Kasumi-1 (cell line): ENCODE measurements at regions not wholly inside any gene's neighbourhood (a gene's known extent, or its start where the extent isn't known, plus 50 kb on each side); places are given as distances from the start of the nearest gene placed in this dataset.
A peak's percentile ranks its signal among the peaks of the same experiment; 100 is the strongest.
"Not testable (repeated sequence)": the region's sequence is repeated elsewhere in the genome, so short reads cannot be mapped to it uniquely, and the experiment has no call there.

Experiments
- DNase-seq, 2 experiments: peaks; one replicate each; lab custom pipeline; 2025; lab: John Stamatoyannopoulos, UW

- no peak for DNase-seq
Observed at GRCh38 chr20:19874040-19874727, 116.1 kb downstream of the RIN2 start.

- DNase-seq: peak; percentile 2 to 15
Observed at GRCh38 chr20:19875376-19876221, 117.5 kb downstream of the RIN2 start.

GRCh38 chr20:19876828-19877460 lies 118.9 kb downstream of the RIN2 start:
- no peak for DNase-seq

DNA sequence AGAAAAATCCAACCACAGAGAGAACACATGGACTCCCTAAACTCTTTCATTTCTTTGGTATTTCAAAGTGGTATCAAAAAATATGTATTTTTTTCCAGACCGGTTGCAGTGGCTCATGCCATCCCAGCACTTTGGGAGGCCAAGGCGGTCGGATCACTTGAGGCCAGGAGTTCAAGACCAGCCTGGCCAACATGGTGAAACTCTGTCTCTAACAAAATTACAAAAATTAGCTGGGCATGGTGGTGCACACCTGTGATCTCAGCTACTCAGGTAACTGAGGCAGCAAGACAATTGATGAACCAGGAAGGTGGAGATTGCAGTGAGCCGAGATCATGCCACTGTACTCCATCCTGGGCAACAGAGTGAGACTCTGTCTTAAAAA lies 121.8 kb downstream of the RIN2 start:
- DNase-seq: not testable (repeated sequence)

DNA sequence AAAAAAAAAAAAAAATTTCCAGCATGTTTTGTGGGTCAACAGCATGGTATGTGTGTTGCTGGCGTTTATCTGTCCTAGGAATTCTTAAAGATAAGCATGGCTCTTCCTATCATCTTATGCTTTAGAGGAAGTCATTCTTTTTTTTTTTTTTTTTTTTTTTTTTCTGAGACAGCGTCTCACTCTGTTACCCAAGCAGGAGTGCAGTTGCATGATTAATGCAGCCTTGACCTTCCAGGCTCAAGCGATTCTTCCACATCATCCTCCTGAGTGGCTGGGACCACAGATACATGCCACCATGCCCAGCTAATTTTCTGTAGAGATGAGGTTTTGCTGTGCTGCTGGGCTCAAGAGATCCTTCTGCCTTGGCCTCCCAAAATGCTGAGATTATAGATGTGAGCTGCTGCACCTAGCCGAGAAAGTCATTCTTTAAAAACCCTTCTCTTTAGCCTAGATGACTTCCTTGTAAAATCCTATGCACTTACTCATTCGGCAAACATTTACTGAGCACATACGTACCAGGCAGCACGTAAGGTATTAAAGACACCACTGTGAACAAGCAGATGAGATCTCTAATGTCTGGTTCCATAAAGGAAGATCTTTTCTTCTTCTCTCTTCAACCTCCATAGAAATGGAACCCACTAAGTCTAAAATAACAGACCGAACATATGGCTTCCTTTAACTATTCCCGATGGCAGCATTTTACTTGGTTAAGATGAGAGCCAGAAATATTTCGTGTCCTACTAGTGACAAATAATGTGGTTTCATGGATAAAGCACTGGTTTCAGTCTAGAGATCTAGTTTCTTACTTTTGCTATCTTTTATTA lies 122.4 kb downstream of the RIN2 start:
- no peak for DNase-seq

- no peak for DNase-seq
Observed at GRCh38 chr20:19881080-19881840, 123.2 kb downstream of the RIN2 start.

DNA sequence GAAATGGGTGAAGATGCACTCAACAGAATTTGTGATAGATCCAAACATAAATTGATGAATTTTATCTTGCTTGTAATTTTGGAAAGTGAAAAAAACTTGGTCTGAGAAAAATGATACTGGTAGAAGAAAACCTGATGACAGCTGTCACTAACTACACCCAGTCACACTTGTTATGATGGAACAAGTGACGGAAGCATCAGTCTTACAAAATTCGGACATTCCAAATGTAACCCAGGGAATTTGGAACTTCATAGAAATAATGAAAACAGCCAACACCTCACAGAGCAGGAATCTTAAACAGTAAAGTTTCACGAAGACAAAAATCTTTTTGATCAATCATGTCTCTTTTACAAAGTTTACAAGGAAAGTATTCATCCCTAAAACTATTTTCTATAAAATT lies 123.9 kb downstream of the RIN2 start:
- no peak for DNase-seq

- no peak for DNase-seq
Observed at GRCh38 chr20:19882446-19882845, 124.4 kb downstream of the RIN2 start.

DNA sequence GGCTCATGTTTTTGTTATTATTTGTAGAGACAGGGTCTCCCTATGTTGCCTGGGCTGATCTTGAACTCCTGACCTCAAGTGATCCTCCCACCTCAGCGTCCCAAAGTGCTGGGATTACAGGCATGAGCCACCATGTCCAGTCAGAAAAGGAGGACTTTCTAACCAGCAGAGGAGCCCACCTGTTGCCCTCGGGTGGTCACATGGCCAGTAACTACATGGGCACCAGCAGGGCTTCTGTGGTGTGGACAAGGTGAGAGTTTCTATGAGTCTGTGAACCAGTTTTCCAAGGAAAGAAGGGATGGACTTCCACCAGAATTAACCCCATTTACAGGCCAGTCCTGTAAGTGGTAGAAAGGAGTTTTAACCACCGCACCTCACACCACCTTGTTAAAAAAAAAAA lies 125.4 kb downstream of the RIN2 start:
- DNase-seq: no peak

- DNase-seq: no peak
Observed at GRCh38 chr20:19885594-19885938, 127.5 kb downstream of the RIN2 start.

- no peak for DNase-seq
Observed at GRCh38 chr20:19885939-19886660, 128.0 kb downstream of the RIN2 start.

- no peak for DNase-seq
Observed at GRCh38 chr20:19886661-19887288, 128.7 kb downstream of the RIN2 start.

DNA sequence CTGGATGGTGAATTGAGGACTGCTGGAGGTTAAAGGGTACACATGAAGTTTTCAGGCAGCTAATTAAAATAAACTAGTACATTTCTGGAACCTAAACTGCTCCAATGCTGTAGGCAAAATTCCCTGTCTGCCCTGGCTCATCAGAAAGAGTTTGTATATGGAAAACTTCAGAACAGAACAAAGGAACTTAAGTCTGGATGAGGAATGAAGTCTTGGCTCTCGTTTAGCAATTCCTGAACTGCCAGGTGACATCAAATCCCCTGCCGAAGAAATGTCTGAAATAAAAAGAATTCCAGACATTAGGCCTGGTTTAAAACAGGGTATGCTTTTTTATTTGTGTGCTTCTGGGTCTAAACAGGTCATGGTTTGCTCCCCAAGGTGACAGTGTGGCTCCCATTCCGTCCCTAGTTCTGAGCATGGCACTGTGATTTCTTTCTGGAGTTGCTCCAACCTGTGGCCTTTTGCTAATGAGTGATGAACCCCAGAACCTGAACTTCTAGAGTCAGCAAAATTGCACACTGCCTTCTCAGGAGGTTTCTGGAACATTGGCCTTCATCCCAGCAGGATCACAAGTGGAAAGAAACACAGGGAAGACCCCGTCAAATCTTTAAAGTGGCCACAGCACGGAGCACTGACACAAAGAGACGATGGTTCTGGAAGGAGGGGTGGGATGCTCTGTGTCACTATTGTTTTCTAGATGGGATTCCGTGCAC lies 129.4 kb upstream of the NAA20 start:
- no peak for DNase-seq

GRCh38 chr20:19888269-19888671 lies 128.9 kb upstream of the NAA20 start:
- no peak for DNase-seq

DNA sequence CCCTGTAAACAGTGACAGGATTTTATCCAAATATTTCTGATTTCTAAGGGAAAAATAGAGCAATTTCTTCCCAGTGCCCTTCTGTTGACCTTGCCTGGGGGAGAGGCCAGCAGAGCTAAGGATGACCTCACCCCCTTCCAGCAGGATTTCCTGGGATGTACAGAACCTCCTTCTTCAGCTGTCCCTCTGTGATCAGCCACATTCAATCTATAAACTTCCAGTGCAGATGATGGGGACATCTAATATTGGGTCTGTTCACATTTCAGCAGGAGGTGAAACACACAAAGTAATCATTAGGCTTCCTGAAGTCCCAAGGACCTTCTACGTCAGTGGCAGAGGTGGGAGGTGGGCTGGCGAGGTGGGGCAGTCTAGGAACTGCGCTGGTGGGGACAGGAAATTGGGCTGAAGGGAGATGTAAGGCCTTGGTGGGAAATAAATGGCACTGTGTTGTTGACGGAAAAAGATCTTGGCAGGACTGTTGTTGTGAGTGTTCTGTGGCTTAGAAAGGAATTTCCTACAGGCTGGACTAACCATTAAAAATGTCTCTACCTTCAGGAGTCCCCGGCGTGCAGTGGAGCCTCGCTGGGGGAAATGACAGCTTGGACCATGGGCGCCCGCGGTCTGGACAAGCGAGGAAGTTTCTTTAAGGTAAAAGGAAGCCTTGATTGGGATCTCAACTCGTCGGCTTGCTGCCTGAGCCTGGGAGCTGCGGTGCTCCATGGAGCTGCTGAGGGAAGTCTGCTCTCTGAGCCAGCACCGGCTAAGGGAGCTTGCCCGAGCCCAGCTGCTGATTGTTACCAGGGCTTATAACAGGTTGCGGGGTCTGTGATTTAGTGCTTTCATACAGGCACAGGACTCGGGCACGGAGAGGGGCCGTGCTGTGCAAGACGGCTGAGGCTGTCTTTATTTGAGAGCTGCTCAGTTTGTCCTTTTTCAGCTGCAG lies 127.9 kb upstream of the NAA20 start:
- DNase-seq: no peak

- no peak for DNase-seq
Observed at GRCh38 chr20:19890445-19891051, 126.6 kb upstream of the NAA20 start.

DNA sequence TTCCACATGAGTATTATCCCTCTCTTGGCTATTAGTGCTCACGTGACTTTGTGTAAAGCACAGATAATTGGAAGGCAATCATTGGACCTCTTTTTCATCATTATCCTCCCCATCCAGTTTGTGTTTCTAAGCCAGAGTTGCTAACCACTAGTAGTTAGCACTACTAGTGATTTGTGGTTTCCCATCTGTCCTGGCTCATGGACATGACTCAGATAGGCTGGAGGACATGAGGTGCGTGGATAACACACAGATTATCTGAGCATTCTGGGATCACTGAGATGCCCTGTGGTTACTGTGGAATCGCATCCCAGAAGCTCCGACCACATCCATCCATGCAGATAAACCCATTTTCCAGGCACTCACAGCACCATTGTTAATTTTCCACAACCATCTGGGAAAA lies 123.8 kb upstream of the NAA20 start:
- no peak for DNase-seq

DNA sequence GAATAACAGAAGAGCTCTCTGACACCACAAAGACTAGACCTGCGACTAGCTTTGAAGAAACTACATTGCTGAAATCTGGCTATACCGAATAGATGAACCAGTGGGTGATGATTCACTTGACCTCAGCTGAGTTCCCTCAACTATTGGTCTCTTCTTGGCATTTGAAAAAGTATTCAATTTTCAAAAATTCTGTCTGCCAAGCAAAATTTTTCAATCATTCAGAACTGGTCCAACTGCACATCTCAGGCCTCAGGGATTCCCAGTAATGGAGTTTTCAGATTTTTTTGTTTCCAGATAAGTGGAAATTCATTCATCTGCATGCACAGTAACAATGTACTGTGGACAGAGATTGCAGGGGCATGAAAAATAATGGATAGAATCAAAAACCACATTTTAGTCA lies 121.4 kb upstream of the NAA20 start:
- DNase-seq: no peak
